ENCODE measurements at regions not wholly inside any gene's neighbourhood (a gene's known extent, or its start where the extent isn't known, plus 50 kb on each side); places are given as distances from the start of the nearest gene placed in this dataset.

DNA sequence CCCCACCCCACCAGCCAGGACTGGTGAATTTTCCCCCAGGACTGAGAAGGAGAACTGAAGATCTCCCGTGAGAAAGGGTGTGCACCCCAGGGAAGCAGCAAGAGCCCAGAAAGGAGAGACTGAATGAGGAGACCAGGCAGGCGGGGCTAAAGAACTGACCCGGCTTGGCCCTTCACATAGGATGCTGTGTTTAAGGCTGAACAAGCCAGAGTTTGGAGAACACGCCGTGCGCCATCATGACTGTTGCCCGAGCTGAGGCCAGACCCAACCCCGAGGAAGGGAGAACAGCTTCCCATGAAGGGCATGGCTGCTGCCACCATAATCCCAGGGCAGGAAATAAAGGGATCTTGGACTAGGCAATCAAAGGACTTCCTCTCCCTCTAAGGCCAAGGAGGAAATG lies 104.7 kb upstream of the SRSF6 start:
- TF ChIP-seq, protein P1, sequence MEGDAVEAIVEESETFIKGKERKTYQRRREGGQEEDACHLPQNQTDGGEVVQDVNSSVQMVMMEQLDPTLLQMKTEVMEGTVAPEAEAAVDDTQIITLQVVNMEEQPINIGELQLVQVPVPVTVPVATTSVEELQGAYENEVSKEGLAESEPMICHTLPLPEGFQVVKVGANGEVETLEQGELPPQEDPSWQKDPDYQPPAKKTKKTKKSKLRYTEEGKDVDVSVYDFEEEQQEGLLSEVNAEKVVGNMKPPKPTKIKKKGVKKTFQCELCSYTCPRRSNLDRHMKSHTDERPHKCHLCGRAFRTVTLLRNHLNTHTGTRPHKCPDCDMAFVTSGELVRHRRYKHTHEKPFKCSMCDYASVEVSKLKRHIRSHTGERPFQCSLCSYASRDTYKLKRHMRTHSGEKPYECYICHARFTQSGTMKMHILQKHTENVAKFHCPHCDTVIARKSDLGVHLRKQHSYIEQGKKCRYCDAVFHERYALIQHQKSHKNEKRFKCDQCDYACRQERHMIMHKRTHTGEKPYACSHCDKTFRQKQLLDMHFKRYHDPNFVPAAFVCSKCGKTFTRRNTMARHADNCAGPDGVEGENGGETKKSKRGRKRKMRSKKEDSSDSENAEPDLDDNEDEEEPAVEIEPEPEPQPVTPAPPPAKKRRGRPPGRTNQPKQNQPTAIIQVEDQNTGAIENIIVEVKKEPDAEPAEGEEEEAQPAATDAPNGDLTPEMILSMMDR (IDR thresholded peaks at IDR 0.05; ENCODE audit: poor library complexity), result no peak
- TF ChIP-seq EZH2phosphoT487 (IDR thresholded peaks at IDR 0.05; ENCODE audit: low read depth, severe bottlenecking, unreplicated experiment) (no peak), EZH2 (IDR thresholded peaks at IDR 0.05; ENCODE audit: borderline replicate concordance) (no peak)

Measured in hepatocyte (in vitro differentiated cells).